GM18498 (cell line): ENCODE measurements at regions not wholly inside any gene's neighbourhood (a gene's known extent, or its start where the extent isn't known, plus 50 kb on each side); places are given as distances from the start of the nearest gene placed in this dataset.

ENCODE experiments used
- ATAC-seq: cut with Tn5 transposase; IDR thresholded peaks from one replicate; pipeline ENCODE4 v1.9.1; 2021; ENCODE audit warnings: mild to moderate bottlenecking, moderate library complexity; ENCODE audit not compliant: unreplicated experiment

DNA sequence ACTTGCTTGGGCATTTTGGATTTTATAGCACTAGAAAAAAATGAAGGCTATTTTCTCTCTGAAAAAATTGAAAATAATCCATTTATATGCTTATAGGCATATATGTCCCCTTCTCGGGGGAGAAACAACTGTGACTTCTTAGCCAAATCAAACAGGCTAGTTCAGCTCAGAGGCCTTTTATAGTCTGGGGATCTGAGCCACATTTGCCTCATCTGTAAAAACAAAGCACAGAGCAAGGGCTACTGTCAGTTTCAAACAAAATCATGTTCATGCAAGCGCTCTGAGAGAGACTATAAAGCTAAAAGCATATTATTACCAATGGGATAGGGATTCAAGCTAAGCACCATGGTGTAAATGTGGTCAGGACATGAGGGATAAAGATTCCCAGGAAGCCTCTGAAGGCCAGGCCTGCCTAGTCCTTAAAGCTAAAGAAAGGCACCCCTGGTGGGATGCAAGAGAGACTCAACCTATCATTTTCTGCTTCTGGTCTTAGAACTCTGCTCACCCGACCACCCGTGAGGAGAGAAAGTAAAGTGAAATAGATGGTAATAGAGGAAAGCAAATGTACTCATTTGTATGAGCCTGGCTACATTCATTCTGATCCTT, 51.0 kb upstream of the IL12A start:
- no peak for ATAC-seq

DNA sequence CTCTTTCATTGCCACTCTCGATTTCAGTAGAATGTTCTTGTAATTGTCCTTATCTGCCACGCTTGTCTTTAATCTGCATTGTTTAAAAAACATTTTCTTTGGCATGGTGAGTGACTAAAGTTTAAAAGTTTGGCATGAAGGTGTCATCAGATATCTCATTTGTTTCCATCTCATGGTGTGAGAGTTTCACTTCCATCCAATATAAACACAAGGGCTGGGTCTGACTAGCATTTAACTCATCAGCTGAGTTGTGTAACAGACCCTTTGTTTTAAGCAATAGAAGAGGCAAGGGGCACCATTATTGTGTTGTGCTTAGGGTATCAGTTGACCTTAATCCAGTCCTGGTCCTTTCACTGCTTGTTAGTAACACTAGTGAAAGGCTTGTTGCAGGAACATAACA, 49.9 kb upstream of the IL12A start:
- ATAC-seq: no peak
